ENCODE measurements at regions not wholly inside any gene's neighbourhood (a gene's known extent, or its start where the extent isn't known, plus 50 kb on each side); places are given as distances from the start of the nearest gene placed in this dataset.

- Histone ChIP-seq H3K4me3 (no peak overlapping the region), H3K36me3 (ENCODE audit: control insufficient read depth in 2 of 2, insufficient read depth in 2 of 2, low read length in 1 of 2) (no peaks in the 10 kb centered on the region), H3K4me2 (ENCODE audit: control insufficient read depth, insufficient read depth) (no peak overlapping the region), H4K20me1 (ENCODE audit: control insufficient read depth, insufficient read depth) (no peaks in the 10 kb centered on the region), H3K27ac (ENCODE audit: control insufficient read depth, insufficient read depth) (no peak overlapping the region), H3K9ac (ENCODE audit: control insufficient read depth, insufficient read depth, low read length) (no peak overlapping the region), H3K27me3 (replicated peaks in 1 of 2; ENCODE audit: control insufficient read depth in 2 of 2, insufficient read depth in 2 of 2, low read length in 1 of 2) (no peaks in the 10 kb centered on the region), H2AFZ (ENCODE audit: control insufficient read depth, low read depth, low read length) (no peak overlapping the region), H3K9me3 (replicated peaks; ENCODE audit: control insufficient read depth, insufficient read depth, low read length) (no peaks in the 10 kb centered on the region), H3K4me1 (ENCODE audit: control insufficient read depth, insufficient read depth, low read length) (no peaks in the 10 kb centered on the region), H3K79me2 (ENCODE audit: control insufficient read depth, insufficient read depth, low read length) (no peaks in the 10 kb centered on the region)
- in situ Hi-C loops (cut with MboI), result no loop called here
- ChIA-PET POLR2A (no interaction called here), RAD21 (ENCODE audit: unreplicated experiment) (no interaction called here), CTCF (no interaction called here), SMC1A (ENCODE audit: uncharacterized antibody, unreplicated experiment) (no interaction called here)
- FAIRE-seq (no peak), ATAC-seq (0 out of 3 replicates have a peak, but pooled peaks have one; percentile 40), DNase-seq (ENCODE audit: low read depth, low spot score) (no peak)
- intact Hi-C loops (cut with micrococcal nuclease; ENCODE audit: unreplicated experiment), result no loop called here
- 0% methylated on average over 1 of the region's 1 CpG for WGBS (ENCODE audit: insufficient coverage, insufficient replicate concordance, low lambda C conversion rate, missing lambda C conversion rate)
- BruUV-seq (replicated peaks), result no TSS peak
- TF ChIP-seq LARP7 (IDR thresholded peaks at IDR 0.05), result no peak
- no peak for TF ChIP-seq RBBP5 (conservative IDR thresholded peaks at IDR 0.05)
- TF ChIP-seq HDGF (IDR thresholded peaks at IDR 0.05), result no peak
- no peak for TF ChIP-seq RUNX3 (IDR thresholded peaks at IDR 0.05; ENCODE audit: low read length)
- no peak for TF ChIP-seq POU2F2 (IDR thresholded peaks at IDR 0.05; ENCODE audit: borderline replicate concordance, low read depth, low read length)
- TF ChIP-seq HDAC6 (IDR thresholded peaks at IDR 0.05; ENCODE audit: unreplicated experiment), result no peak
- no peak for TF ChIP-seq GABPA (IDR thresholded peaks at IDR 0.05; ENCODE audit: low read depth)
- no peak for TF ChIP-seq FOS (IDR thresholded peaks at IDR 0.05; ENCODE audit: borderline replicate concordance, extremely low read depth, insufficient read length)
- TF ChIP-seq ASH2L (IDR thresholded peaks at IDR 0.05; ENCODE audit: borderline replicate concordance, low read depth), result no peak
- TF ChIP-seq BACH1 (IDR thresholded peaks at IDR 0.05; ENCODE audit: borderline replicate concordance), result no peak
- no peak for TF ChIP-seq IKZF1 (conservative IDR thresholded peaks at IDR 0.05)
- no peak for TF ChIP-seq RFX5 (IDR thresholded peaks at IDR 0.05; ENCODE audit: low read depth, low read length)
- no peak for TF ChIP-seq FOXK2 (IDR thresholded peaks at IDR 0.05)
- no peak for TF ChIP-seq MYB (IDR thresholded peaks at IDR 0.05; ENCODE audit: borderline replicate concordance, low read depth, low read length)
- no peak for TF ChIP-seq MTA3 (IDR thresholded peaks at IDR 0.05; ENCODE audit: borderline replicate concordance, low read length)
- no peak for TF ChIP-seq BRCA1 (IDR thresholded peaks at IDR 0.05; ENCODE audit: low read depth, low read length)
- TF ChIP-seq ESRRA (IDR thresholded peaks at IDR 0.05; ENCODE audit: low read length), result no peak
- no peak for TF ChIP-seq TCF7 (IDR thresholded peaks at IDR 0.05; ENCODE audit: borderline replicate concordance)
- no peak for TF ChIP-seq NRF1 (conservative IDR thresholded peaks at IDR 0.05; ENCODE audit: low read depth, low read length)
These were observed 893.3 kb upstream of the TMEFF2 start for GRCh38 chr2:193088026-193088425.

Data from GM12878 (cell line).